CD4-positive, alpha-beta T cell (primary cell): ENCODE measurements at regions not wholly inside any gene's neighbourhood (a gene's known extent, or its start where the extent isn't known, plus 50 kb on each side); places are given as distances from the start of the nearest gene placed in this dataset.

ENCODE experiments used
- ATAC-seq: fragments of 200-7000 bp; cut with Tn5 transposase; one replicate; pipeline ENCODE4 v1.10.0; 2022; ENCODE audit warnings: mild to moderate bottlenecking; ENCODE audit not compliant: poor library complexity
- CTCF ChIA-PET: fragments of 350-600 bp; sonication (Branson Sonifier 250); formaldehyde crosslinking; loops from one replicate; lab custom pipeline; 2021; ENCODE audit warnings: antibody characterized with exemption, inconsistent platforms; lab: Charles Lee
- POLR2A ChIA-PET: fragments of 350-600 bp; sonication (Branson Sonifier 250); formaldehyde crosslinking; loops from one replicate; lab custom pipeline; 2021; ENCODE audit warnings: antibody characterized with exemption, inconsistent platforms; lab: Charles Lee
- DNase-seq, 14 experiments: peaks; one replicate each; pipeline ENCODE4 v3.0.0-alpha.2; 2013 to 2020; ENCODE audit warnings: mixed read lengths in 2 of 14
- H3K27ac ChIP-seq, 2 donors: one replicate each; pipeline versions ENCODE4 v1.5.1 to v1.7.0; 2013; ENCODE audit warnings: low read length in 2 of 2, low read depth in 1 of 2, mild to moderate bottlenecking in 1 of 2
- H3K27me3 ChIP-seq, 2 experiments: 1 replicate in 1 of 2; 2 replicates in 1 of 2; pipeline versions ENCODE4 v1.6.1 to v1.7.0; 2013; ENCODE audit warnings: low read length in 2 of 2, control low read depth in 1 of 2, mild to moderate bottlenecking in 1 of 2, moderate library complexity in 1 of 2; ENCODE audit not compliant: insufficient read depth in 2 of 2, control insufficient read depth in 1 of 2
- H3K36me3 ChIP-seq: one replicate; pipeline ENCODE4 v1.6.1; 2013; ENCODE audit warnings: low read length, control low read depth; ENCODE audit not compliant: insufficient read depth
- H3K4me1 ChIP-seq: one replicate; pipeline ENCODE4 v1.6.1; 2013; ENCODE audit warnings: low read length, control low read depth; ENCODE audit not compliant: insufficient read depth
- H3K4me3 ChIP-seq: one replicate; pipeline ENCODE4 v1.5.1; 2013; ENCODE audit warnings: mild to moderate bottlenecking, low read length, moderate library complexity
- H3K9me3 ChIP-seq, 2 experiments: 1 replicate in 1 of 2; 2 replicates in 1 of 2; pipeline versions ENCODE4 v1.6.1 to v1.7.0; 2013; ENCODE audit warnings: low read length in 2 of 2, mild to moderate bottlenecking in 2 of 2, control low read depth in 1 of 2, moderate library complexity in 1 of 2; ENCODE audit not compliant: control insufficient read depth in 1 of 2, insufficient read depth in 1 of 2
- H3K27ac Mint-ChIP-seq: one replicate; pipeline ENCODE4 v1.8.0; 2020; ENCODE audit warnings: mixed read lengths
- H3K27me3 Mint-ChIP-seq: one replicate; pipeline ENCODE4 v1.8.0; 2021; ENCODE audit warnings: mixed read lengths
- H3K36me3 Mint-ChIP-seq: one replicate; pipeline ENCODE4 v1.8.0; 2021; ENCODE audit warnings: low read depth, mixed read lengths
- H3K4me1 Mint-ChIP-seq: one replicate; pipeline ENCODE4 v1.8.0; 2021; ENCODE audit warnings: low read depth, mixed read lengths
- H3K4me3 Mint-ChIP-seq: one replicate; pipeline ENCODE4 v1.8.0; 2020; ENCODE audit warnings: mild to moderate bottlenecking, mixed read lengths
- H3K9me3 Mint-ChIP-seq: one replicate; pipeline ENCODE4 v1.8.0; 2020; ENCODE audit warnings: mixed read lengths
- intact Hi-C, 2 experiments: fragments of 100-400 bp; cut with DNase I in 1 of 2; cut with micrococcal nuclease in 1 of 2; formaldehyde crosslinking; loops; one replicate each; pipeline versions ENCODE4 v1.15.1 to v1.9.0; 2023 to 2025; cut with DNase I, micrococcal nuclease
- TF ChIP-seq, protein P1 (sequence below): fragments of 200-600 bp; IDR thresholded peaks from one replicate; pipeline ENCODE4 v1.8.0; 2022; ENCODE audit warnings: antibody characterized with exemption, mild to moderate bottlenecking

- H3K4me3 ChIP-seq = no peak overlapping the region
- H3K27me3 ChIP-seq = peaks cover 12% of the 10 kb centered on the region in 2 experiments
- H3K9me3 ChIP-seq = peaks cover 0 to 12% of the 10 kb centered on the region in 2 experiments
- POLR2A ChIA-PET = no interaction called here
- no peak overlapping the region for H3K27ac Mint-ChIP-seq
- no peaks in the 10 kb centered on the region for H3K9me3 Mint-ChIP-seq
- CTCF ChIA-PET = no interaction called here
- H3K27ac ChIP-seq = no peak overlapping the region
- DNase-seq = no peak
- no peaks in the 10 kb centered on the region for H3K36me3 Mint-ChIP-seq
- H3K36me3 ChIP-seq = no peaks in the 10 kb centered on the region
- H3K4me1 ChIP-seq = no peaks in the 10 kb centered on the region
- H3K4me1 Mint-ChIP-seq = no peaks in the 10 kb centered on the region
- intact Hi-C loops = no loop called here
- H3K27me3 Mint-ChIP-seq = peaks cover 44% of the 10 kb centered on the region
- ATAC-seq = no peak
- TF ChIP-seq, protein P1, sequence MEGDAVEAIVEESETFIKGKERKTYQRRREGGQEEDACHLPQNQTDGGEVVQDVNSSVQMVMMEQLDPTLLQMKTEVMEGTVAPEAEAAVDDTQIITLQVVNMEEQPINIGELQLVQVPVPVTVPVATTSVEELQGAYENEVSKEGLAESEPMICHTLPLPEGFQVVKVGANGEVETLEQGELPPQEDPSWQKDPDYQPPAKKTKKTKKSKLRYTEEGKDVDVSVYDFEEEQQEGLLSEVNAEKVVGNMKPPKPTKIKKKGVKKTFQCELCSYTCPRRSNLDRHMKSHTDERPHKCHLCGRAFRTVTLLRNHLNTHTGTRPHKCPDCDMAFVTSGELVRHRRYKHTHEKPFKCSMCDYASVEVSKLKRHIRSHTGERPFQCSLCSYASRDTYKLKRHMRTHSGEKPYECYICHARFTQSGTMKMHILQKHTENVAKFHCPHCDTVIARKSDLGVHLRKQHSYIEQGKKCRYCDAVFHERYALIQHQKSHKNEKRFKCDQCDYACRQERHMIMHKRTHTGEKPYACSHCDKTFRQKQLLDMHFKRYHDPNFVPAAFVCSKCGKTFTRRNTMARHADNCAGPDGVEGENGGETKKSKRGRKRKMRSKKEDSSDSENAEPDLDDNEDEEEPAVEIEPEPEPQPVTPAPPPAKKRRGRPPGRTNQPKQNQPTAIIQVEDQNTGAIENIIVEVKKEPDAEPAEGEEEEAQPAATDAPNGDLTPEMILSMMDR = no peak
- no peak overlapping the region for H3K4me3 Mint-ChIP-seq
These were observed 631.8 kb downstream of the PTPRU start for GRCh38 chr1:29868096-29868495.

DNA sequence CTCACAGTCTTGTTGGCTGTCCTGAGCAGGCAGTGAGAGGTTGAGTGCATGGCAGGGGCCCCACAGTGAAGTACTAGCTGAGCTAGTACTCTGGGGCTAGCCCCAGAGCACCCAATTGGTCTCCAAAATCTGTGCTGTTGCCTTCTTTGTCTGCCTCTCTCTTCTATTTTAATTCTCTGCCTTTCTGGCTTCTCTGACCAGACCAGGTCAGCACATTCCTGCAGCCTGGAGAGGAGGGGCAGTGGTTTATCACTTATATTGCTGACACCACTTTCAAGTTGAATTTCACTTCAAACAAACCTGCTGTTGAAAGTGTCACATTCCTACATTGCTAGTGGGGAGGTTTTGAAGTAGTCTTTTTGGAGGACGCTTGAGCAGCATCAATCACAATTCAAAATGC, 628.7 kb downstream of the PTPRU start:
- Mint-ChIP-seq H3K27me3 (peaks cover 46% of the 10 kb centered on the region), H3K27ac (no peak overlapping the region), H3K9me3 (peaks cover 9% of the 10 kb centered on the region), H3K36me3 (no peaks in the 10 kb centered on the region), H3K4me1 (no peaks in the 10 kb centered on the region), H3K4me3 (no peak overlapping the region)
- Histone ChIP-seq H3K27me3 (peaks cover 6 to 12% of the 10 kb centered on the region in 2 experiments), H3K9me3 (peaks cover 0 to 10% of the 10 kb centered on the region in 2 experiments), H3K27ac (no peak overlapping the region), H3K4me3 (no peak overlapping the region), H3K4me1 (no peaks in the 10 kb centered on the region), H3K36me3 (no peaks in the 10 kb centered on the region)
- POLR2A ChIA-PET = no interaction called here
- CTCF ChIA-PET = no interaction called here
- TF ChIP-seq, protein P1 = no peak
- ATAC-seq = no peak
- intact Hi-C loops = no loop called here
- DNase-seq = no peak

- peaks cover 6 to 12% of the 10 kb centered on the region in 2 experiments for H3K27me3 ChIP-seq
- H3K4me3 ChIP-seq = no peak overlapping the region
- ChIA-PET CTCF (no interaction called here), POLR2A (no interaction called here)
- peaks cover 43% of the 10 kb centered on the region for H3K27me3 Mint-ChIP-seq
- intact Hi-C loops = no loop called here
- H3K4me3 Mint-ChIP-seq = no peak overlapping the region
- peaks cover 9% of the 10 kb centered on the region for H3K9me3 Mint-ChIP-seq
- no peaks in the 10 kb centered on the region for H3K36me3 ChIP-seq
- TF ChIP-seq, protein P1 = no peak
- H3K27ac Mint-ChIP-seq = no peak overlapping the region
- no peaks in the 10 kb centered on the region for H3K4me1 ChIP-seq
- DNase-seq = no peak
- no peaks in the 10 kb centered on the region for H3K36me3 Mint-ChIP-seq
- no peak for ATAC-seq
- no peaks in the 10 kb centered on the region for H3K4me1 Mint-ChIP-seq
- peaks cover 0 to 10% of the 10 kb centered on the region in 2 experiments for H3K9me3 ChIP-seq
- H3K27ac ChIP-seq = no peak overlapping the region
These were observed 628.2 kb downstream of the PTPRU start for GRCh38 chr1:29864431-29865022.
